ENCODE measurements at regions not wholly inside any gene's neighbourhood (a gene's known extent, or its start where the extent isn't known, plus 50 kb on each side); places are given as distances from the start of the nearest gene placed in this dataset.

DNA sequence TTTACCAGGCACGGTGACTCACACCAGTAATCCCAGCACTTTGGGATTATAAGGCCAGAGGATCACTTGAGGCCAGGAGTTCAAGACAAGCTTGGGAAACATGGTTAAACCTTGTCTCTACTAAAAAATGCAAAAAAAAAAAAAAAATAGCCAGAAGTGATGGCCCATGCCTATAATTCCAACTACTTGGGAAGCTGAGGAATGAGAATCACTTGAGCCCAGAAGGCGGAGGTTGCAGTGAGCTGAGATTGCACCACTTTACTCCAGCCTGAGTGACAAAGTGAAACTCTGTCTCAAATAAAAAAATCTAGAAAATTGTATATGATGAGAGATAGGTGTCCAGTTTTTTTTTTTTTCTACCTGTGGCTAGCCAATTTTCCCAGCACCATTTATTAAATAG is 578.2 kb downstream of the ANKRD7 start:
- no peak overlapping the region for H2BK15ac ChIP-seq (ENCODE audit: low read depth, poor library complexity, severe bottlenecking)
- no peaks in the 10 kb centered on the region for H3K4me1 ChIP-seq (ENCODE audit: control insufficient read depth, insufficient read depth, low read depth, low read length)
- no peak overlapping the region for H3K27ac ChIP-seq (ENCODE audit: low read length, poor library complexity, severe bottlenecking)
- H3K9ac ChIP-seq (ENCODE audit: low read length): no peak overlapping the region
- H3K79me1 ChIP-seq (replicated peaks; ENCODE audit: low read length, poor library complexity, severe bottlenecking): no peaks in the 10 kb centered on the region
- H3K27me3 ChIP-seq (ENCODE audit: control insufficient read depth in 1 of 2, insufficient read depth in 1 of 2, low read length in 2 of 2): no peaks in the 10 kb centered on the region
- no peak overlapping the region for H2BK120ac ChIP-seq (ENCODE audit: low read depth, low read length)
- DNase-seq: no peak
- no peak overlapping the region for H3K4ac ChIP-seq (ENCODE audit: low read depth in 1 of 2, low read length in 2 of 2)
- WGBS: 100% methylated on average over 1 of the region's 2 CpGs
- H2AK5ac ChIP-seq (ENCODE audit: low read length, severe bottlenecking): no peak overlapping the region
- no peaks in the 10 kb centered on the region for H3K9me3 ChIP-seq (ENCODE audit: control insufficient read depth, low read length)
- H3K36me3 ChIP-seq (ENCODE audit: control insufficient read depth in 1 of 2, insufficient read depth in 2 of 2, low read depth in 1 of 2, low read length in 2 of 2): no peaks in the 10 kb centered on the region
- H3K4me3 ChIP-seq (ENCODE audit: insufficient read depth in 1 of 2, low read depth in 1 of 2, low read length in 2 of 2): no peak overlapping the region
- no peak overlapping the region for H2BK5ac ChIP-seq (ENCODE audit: low read depth, low read length, poor library complexity, severe bottlenecking)
- H4K8ac ChIP-seq (ENCODE audit: low read length): no peak overlapping the region
- no peak overlapping the region for H2AFZ ChIP-seq (ENCODE audit: low read depth, low read length)
- no peak overlapping the region for H3K18ac ChIP-seq (ENCODE audit: low read depth in 1 of 2, low read length in 2 of 2)
- H3K23ac ChIP-seq (ENCODE audit: low read length in 2 of 2): no peak overlapping the region
- no peak overlapping the region for H3K14ac ChIP-seq (ENCODE audit: low read length in 2 of 2)
- H3K4me2 ChIP-seq (ENCODE audit: low read length, poor library complexity, severe bottlenecking): no peak overlapping the region
- H2BK12ac ChIP-seq (ENCODE audit: low read length in 2 of 2): no peak overlapping the region
- H4K91ac ChIP-seq (ENCODE audit: low read length): no peak overlapping the region

- Histone ChIP-seq H3K4me2 (ENCODE audit: low read length, poor library complexity, severe bottlenecking) (no peak overlapping the region), H3K4me1 (ENCODE audit: control insufficient read depth, insufficient read depth, low read depth, low read length) (no peaks in the 10 kb centered on the region), H2AFZ (ENCODE audit: low read depth, low read length) (no peak overlapping the region), H3K27me3 (ENCODE audit: control insufficient read depth in 1 of 2, insufficient read depth in 1 of 2, low read length in 2 of 2) (no peaks in the 10 kb centered on the region), H3K4ac (ENCODE audit: low read depth in 1 of 2, low read length in 2 of 2) (no peak overlapping the region), H2AK5ac (ENCODE audit: low read length, severe bottlenecking) (no peak overlapping the region), H3K36me3 (ENCODE audit: control insufficient read depth in 1 of 2, insufficient read depth in 2 of 2, low read depth in 1 of 2, low read length in 2 of 2) (no peaks in the 10 kb centered on the region), H4K8ac (ENCODE audit: low read length) (no peak overlapping the region), H3K4me3 (ENCODE audit: insufficient read depth in 1 of 2, low read depth in 1 of 2, low read length in 2 of 2) (no peak overlapping the region), H2BK5ac (ENCODE audit: low read depth, low read length, poor library complexity, severe bottlenecking) (no peak overlapping the region), H2BK15ac (ENCODE audit: low read depth, poor library complexity, severe bottlenecking) (no peak overlapping the region), H2BK120ac (ENCODE audit: low read depth, low read length) (no peak overlapping the region), H3K18ac (ENCODE audit: low read depth in 1 of 2, low read length in 2 of 2) (no peak overlapping the region), H2BK12ac (ENCODE audit: low read length in 2 of 2) (no peak overlapping the region), H4K91ac (ENCODE audit: low read length) (no peak overlapping the region), H3K23ac (ENCODE audit: low read length in 2 of 2) (no peak overlapping the region), H3K79me1 (replicated peaks; ENCODE audit: low read length, poor library complexity, severe bottlenecking) (no peaks in the 10 kb centered on the region), H3K9ac (ENCODE audit: low read length) (no peak overlapping the region), H3K14ac (ENCODE audit: low read length in 2 of 2) (no peak overlapping the region), H3K9me3 (ENCODE audit: control insufficient read depth, low read length) (peaks cover 1% of the 10 kb centered on the region), H3K27ac (ENCODE audit: low read length, poor library complexity, severe bottlenecking) (no peak overlapping the region)
- DNase-seq: no peak
- WGBS: 71% methylated on average over 1 of the region's 1 CpG
These were observed 601.7 kb downstream of the ANKRD7 start for GRCh38 chr7:118826246-118826645.

DNA sequence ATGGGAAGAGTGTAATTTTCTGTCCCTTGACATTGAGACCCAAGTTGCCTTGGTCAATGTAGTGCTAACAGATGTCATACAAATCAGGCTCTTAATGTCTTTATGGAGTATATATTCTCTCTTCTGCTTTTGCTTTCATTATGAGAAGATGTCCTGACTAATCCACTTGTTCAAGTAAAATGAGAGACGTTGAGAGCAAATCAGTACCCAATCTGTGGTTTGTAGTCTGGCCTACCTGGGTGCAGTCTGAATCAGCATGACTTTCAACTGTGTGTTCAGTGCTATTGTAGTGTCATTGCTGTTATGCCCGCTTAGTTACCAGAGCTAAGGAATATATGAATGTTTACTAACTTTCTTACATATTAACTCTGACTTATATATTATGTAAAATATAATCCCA is 612.4 kb downstream of the ANKRD7 start:
- no peaks in the 10 kb centered on the region for H3K4me1 ChIP-seq (ENCODE audit: control insufficient read depth, insufficient read depth, low read depth, low read length)
- no peak overlapping the region for H3K9ac ChIP-seq (ENCODE audit: low read length)
- H2AFZ ChIP-seq (ENCODE audit: low read depth, low read length): no peak overlapping the region
- no peak overlapping the region for H2BK12ac ChIP-seq (ENCODE audit: low read length in 2 of 2)
- no peaks in the 10 kb centered on the region for H3K36me3 ChIP-seq (ENCODE audit: control insufficient read depth in 1 of 2, insufficient read depth in 2 of 2, low read depth in 1 of 2, low read length in 2 of 2)
- no peak overlapping the region for H3K4me3 ChIP-seq (ENCODE audit: insufficient read depth in 1 of 2, low read depth in 1 of 2, low read length in 2 of 2)
- no peak overlapping the region for H2BK5ac ChIP-seq (ENCODE audit: low read depth, low read length, poor library complexity, severe bottlenecking)
- H4K91ac ChIP-seq (ENCODE audit: low read length): no peak overlapping the region
- H4K8ac ChIP-seq (ENCODE audit: low read length): no peak overlapping the region
- no peak overlapping the region for H2BK15ac ChIP-seq (ENCODE audit: low read depth, poor library complexity, severe bottlenecking)
- H2BK120ac ChIP-seq (ENCODE audit: low read depth, low read length): no peak overlapping the region
- H3K4ac ChIP-seq (ENCODE audit: low read depth in 1 of 2, low read length in 2 of 2): no peak overlapping the region
- H3K14ac ChIP-seq (ENCODE audit: low read length in 2 of 2): no peak overlapping the region
- no peak overlapping the region for H2AK5ac ChIP-seq (ENCODE audit: low read length, severe bottlenecking)
- no peak overlapping the region for H3K23ac ChIP-seq (ENCODE audit: low read length in 2 of 2)
- WGBS: 91% methylated on average over 1 of the region's 2 CpGs
- no peak overlapping the region for H3K27ac ChIP-seq (ENCODE audit: low read length, poor library complexity, severe bottlenecking)
- H3K79me1 ChIP-seq (replicated peaks; ENCODE audit: low read length, poor library complexity, severe bottlenecking): no peaks in the 10 kb centered on the region
- no peak for DNase-seq
- no peaks in the 10 kb centered on the region for H3K27me3 ChIP-seq (ENCODE audit: control insufficient read depth in 1 of 2, insufficient read depth in 1 of 2, low read length in 2 of 2)
- H3K4me2 ChIP-seq (ENCODE audit: low read length, poor library complexity, severe bottlenecking): no peak overlapping the region
- no peak overlapping the region for H3K18ac ChIP-seq (ENCODE audit: low read depth in 1 of 2, low read length in 2 of 2)
- H3K9me3 ChIP-seq (ENCODE audit: control insufficient read depth, low read length): peaks cover 8% of the 10 kb centered on the region

GRCh38 chr7:118839515-118839914 is 615.0 kb downstream of the ANKRD7 start:
- no peak overlapping the region for H2BK15ac ChIP-seq (ENCODE audit: low read depth, poor library complexity, severe bottlenecking)
- H3K4me3 ChIP-seq (ENCODE audit: insufficient read depth in 1 of 2, low read depth in 1 of 2, low read length in 2 of 2): no peak overlapping the region
- no peaks in the 10 kb centered on the region for H3K79me1 ChIP-seq (replicated peaks; ENCODE audit: low read length, poor library complexity, severe bottlenecking)
- no peak overlapping the region for H3K23ac ChIP-seq (ENCODE audit: low read length in 2 of 2)
- no peak overlapping the region for H2BK12ac ChIP-seq (ENCODE audit: low read length in 2 of 2)
- no peak overlapping the region for H3K27ac ChIP-seq (ENCODE audit: low read length, poor library complexity, severe bottlenecking)
- H3K27me3 ChIP-seq (ENCODE audit: control insufficient read depth in 1 of 2, insufficient read depth in 1 of 2, low read length in 2 of 2): no peaks in the 10 kb centered on the region
- H3K14ac ChIP-seq (ENCODE audit: low read length in 2 of 2): no peak overlapping the region
- no peak overlapping the region for H3K4me2 ChIP-seq (ENCODE audit: low read length, poor library complexity, severe bottlenecking)
- no peak overlapping the region for H3K9ac ChIP-seq (ENCODE audit: low read length)
- no peak overlapping the region for H3K18ac ChIP-seq (ENCODE audit: low read depth in 1 of 2, low read length in 2 of 2)
- no peak overlapping the region for H2AFZ ChIP-seq (ENCODE audit: low read depth, low read length)
- H4K8ac ChIP-seq (ENCODE audit: low read length): no peak overlapping the region
- no peak overlapping the region for H3K4ac ChIP-seq (ENCODE audit: low read depth in 1 of 2, low read length in 2 of 2)
- no peaks in the 10 kb centered on the region for H3K9me3 ChIP-seq (ENCODE audit: control insufficient read depth, low read length)
- H2BK5ac ChIP-seq (ENCODE audit: low read depth, low read length, poor library complexity, severe bottlenecking): no peak overlapping the region
- 79% methylated on average over 3 of the region's 4 CpGs for whole genome bisulfite sequencing
- H2BK120ac ChIP-seq (ENCODE audit: low read depth, low read length): no peak overlapping the region
- no peak for DNase-seq
- no peak overlapping the region for H2AK5ac ChIP-seq (ENCODE audit: low read length, severe bottlenecking)
- no peak overlapping the region for H4K91ac ChIP-seq (ENCODE audit: low read length)
- no peaks in the 10 kb centered on the region for H3K36me3 ChIP-seq (ENCODE audit: control insufficient read depth in 1 of 2, insufficient read depth in 2 of 2, low read depth in 1 of 2, low read length in 2 of 2)
- H3K4me1 ChIP-seq (ENCODE audit: control insufficient read depth, insufficient read depth, low read depth, low read length): no peaks in the 10 kb centered on the region

Measured in mesenchymal stem cell (in vitro differentiated cells and primary cell).